ENCODE measurements at regions not wholly inside any gene's neighbourhood (a gene's known extent, or its start where the extent isn't known, plus 50 kb on each side); places are given as distances from the start of the nearest gene placed in this dataset.

DNA sequence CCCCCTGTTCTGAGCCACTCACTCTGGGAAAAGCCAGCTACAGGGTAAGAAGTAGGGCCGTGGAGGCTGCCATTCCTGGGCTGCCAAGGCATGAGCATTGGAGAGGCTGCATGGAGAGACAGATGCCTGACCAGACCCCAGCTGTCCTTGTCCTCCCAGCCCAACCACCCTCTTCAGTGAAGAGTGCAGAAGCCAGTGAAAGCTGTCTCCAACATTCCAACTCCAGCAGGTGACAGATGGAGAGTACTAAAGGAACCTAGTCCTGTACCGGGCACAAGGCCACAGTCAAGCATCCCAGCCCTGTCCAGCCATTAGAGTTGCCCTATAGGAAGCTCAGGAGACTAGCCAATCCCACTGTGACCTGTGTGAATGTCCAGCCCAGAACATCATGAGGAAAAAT lies 165.1 kb downstream of the DIRAS2 start:
- DNase-seq (ENCODE audit: low read depth, low spot score) = no peak
- Histone ChIP-seq H3K36me3 (ENCODE audit: control insufficient read depth in 1 of 2, insufficient read depth in 2 of 2, low read length in 2 of 2) (no peaks in the 10 kb centered on the region), H3K27me3 (ENCODE audit: insufficient read depth, low read length) (peaks cover 4% of the 10 kb centered on the region; the same call in 1 of the 2 replicates), H3K79me2 (ENCODE audit: insufficient read depth, low read length) (no peaks in the 10 kb centered on the region), H3K9ac (ENCODE audit: low read length) (no peak overlapping the region), H3K4me2 (ENCODE audit: low read length) (no peak overlapping the region), H3K4me1 (ENCODE audit: control insufficient read depth in 1 of 2, insufficient read depth in 2 of 2, low read length in 2 of 2) (no peaks in the 10 kb centered on the region), H3K9me3 (ENCODE audit: control insufficient read depth in 1 of 2, insufficient read depth in 1 of 2, low read depth in 1 of 2, low read length in 2 of 2) (no peaks in the 10 kb centered on the region), H2AFZ (ENCODE audit: low read depth, low read length, poor library complexity, severe bottlenecking) (no peak overlapping the region), H3K4me3 (replicated peaks in 1 of 2; ENCODE audit: low read depth in 1 of 2, low read length in 2 of 2) (no peak overlapping the region), H4K20me1 (ENCODE audit: insufficient read depth) (no peaks in the 10 kb centered on the region; the same call in 1 of the 2 replicates), H3K27ac (ENCODE audit: low read depth, low read length) (no peak overlapping the region), H3K9me2 (ENCODE audit: insufficient read depth) (no peaks in the 10 kb centered on the region)
- ChIA-PET POLR2A (no interaction called here), RAD21 (ENCODE audit: low non-redundant PET in 1 of 2, low total read pairs in 2 of 2, uncharacterized antibody in 2 of 2, unreplicated experiment in 2 of 2) (no interaction called here), CTCF (no interaction called here)
- no peak for ATAC-seq
- TF ChIP-seq, protein P1, sequence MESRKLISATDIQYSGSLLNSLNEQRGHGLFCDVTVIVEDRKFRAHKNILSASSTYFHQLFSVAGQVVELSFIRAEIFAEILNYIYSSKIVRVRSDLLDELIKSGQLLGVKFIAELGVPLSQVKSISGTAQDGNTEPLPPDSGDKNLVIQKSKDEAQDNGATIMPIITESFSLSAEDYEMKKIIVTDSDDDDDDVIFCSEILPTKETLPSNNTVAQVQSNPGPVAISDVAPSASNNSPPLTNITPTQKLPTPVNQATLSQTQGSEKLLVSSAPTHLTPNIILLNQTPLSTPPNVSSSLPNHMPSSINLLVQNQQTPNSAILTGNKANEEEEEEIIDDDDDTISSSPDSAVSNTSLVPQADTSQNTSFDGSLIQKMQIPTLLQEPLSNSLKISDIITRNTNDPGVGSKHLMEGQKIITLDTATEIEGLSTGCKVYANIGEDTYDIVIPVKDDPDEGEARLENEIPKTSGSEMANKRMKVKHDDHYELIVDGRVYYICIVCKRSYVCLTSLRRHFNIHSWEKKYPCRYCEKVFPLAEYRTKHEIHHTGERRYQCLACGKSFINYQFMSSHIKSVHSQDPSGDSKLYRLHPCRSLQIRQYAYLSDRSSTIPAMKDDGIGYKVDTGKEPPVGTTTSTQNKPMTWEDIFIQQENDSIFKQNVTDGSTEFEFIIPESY (IDR thresholded peaks at IDR 0.05; ENCODE audit: extremely low read depth, insufficient replicate concordance, low read length) = no peak
- TF ChIP-seq, protein P2, sequence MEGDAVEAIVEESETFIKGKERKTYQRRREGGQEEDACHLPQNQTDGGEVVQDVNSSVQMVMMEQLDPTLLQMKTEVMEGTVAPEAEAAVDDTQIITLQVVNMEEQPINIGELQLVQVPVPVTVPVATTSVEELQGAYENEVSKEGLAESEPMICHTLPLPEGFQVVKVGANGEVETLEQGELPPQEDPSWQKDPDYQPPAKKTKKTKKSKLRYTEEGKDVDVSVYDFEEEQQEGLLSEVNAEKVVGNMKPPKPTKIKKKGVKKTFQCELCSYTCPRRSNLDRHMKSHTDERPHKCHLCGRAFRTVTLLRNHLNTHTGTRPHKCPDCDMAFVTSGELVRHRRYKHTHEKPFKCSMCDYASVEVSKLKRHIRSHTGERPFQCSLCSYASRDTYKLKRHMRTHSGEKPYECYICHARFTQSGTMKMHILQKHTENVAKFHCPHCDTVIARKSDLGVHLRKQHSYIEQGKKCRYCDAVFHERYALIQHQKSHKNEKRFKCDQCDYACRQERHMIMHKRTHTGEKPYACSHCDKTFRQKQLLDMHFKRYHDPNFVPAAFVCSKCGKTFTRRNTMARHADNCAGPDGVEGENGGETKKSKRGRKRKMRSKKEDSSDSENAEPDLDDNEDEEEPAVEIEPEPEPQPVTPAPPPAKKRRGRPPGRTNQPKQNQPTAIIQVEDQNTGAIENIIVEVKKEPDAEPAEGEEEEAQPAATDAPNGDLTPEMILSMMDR (IDR thresholded peaks at IDR 0.05 in 2 of 3, conservative IDR thresholded peaks at IDR 0.05 in 1 of 3; ENCODE audit: borderline replicate concordance in 1 of 3, insufficient read depth in 1 of 3, low read depth in 2 of 3, low read length in 2 of 3) = no peak
- no peak for TF ChIP-seq TCF7L2 (IDR thresholded peaks at IDR 0.05; ENCODE audit: borderline replicate concordance, extremely low read depth, insufficient read depth, insufficient read length)
- no peak for TF ChIP-seq SP1 (IDR thresholded peaks at IDR 0.05; ENCODE audit: low read depth)
- TF ChIP-seq ZFX (IDR thresholded peaks at IDR 0.05) = no peak
- TF ChIP-seq, protein P3, sequence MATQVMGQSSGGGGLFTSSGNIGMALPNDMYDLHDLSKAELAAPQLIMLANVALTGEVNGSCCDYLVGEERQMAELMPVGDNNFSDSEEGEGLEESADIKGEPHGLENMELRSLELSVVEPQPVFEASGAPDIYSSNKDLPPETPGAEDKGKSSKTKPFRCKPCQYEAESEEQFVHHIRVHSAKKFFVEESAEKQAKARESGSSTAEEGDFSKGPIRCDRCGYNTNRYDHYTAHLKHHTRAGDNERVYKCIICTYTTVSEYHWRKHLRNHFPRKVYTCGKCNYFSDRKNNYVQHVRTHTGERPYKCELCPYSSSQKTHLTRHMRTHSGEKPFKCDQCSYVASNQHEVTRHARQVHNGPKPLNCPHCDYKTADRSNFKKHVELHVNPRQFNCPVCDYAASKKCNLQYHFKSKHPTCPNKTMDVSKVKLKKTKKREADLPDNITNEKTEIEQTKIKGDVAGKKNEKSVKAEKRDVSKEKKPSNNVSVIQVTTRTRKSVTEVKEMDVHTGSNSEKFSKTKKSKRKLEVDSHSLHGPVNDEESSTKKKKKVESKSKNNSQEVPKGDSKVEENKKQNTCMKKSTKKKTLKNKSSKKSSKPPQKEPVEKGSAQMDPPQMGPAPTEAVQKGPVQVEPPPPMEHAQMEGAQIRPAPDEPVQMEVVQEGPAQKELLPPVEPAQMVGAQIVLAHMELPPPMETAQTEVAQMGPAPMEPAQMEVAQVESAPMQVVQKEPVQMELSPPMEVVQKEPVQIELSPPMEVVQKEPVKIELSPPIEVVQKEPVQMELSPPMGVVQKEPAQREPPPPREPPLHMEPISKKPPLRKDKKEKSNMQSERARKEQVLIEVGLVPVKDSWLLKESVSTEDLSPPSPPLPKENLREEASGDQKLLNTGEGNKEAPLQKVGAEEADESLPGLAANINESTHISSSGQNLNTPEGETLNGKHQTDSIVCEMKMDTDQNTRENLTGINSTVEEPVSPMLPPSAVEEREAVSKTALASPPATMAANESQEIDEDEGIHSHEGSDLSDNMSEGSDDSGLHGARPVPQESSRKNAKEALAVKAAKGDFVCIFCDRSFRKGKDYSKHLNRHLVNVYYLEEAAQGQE (IDR thresholded peaks at IDR 0.05; ENCODE audit: low read depth) = no peak
- no peak for TF ChIP-seq SIN3A (IDR thresholded peaks at IDR 0.05; ENCODE audit: low read depth)
- no peak for TF ChIP-seq ZNF274 (IDR thresholded peaks at IDR 0.05; ENCODE audit: low read depth, low read length)
- no peak for TF ChIP-seq EZH2phosphoT487 (IDR thresholded peaks at IDR 0.05; ENCODE audit: borderline replicate concordance)
- TF ChIP-seq, protein P4, sequence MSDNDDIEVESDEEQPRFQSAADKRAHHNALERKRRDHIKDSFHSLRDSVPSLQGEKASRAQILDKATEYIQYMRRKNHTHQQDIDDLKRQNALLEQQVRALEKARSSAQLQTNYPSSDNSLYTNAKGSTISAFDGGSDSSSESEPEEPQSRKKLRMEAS (IDR thresholded peaks at IDR 0.05) = no peak
- no peak for TF ChIP-seq JUND (IDR thresholded peaks at IDR 0.05)
- TF ChIP-seq CBX3 (IDR thresholded peaks at IDR 0.05; ENCODE audit: low read depth) = no peak
- TF ChIP-seq RAD21 (IDR thresholded peaks at IDR 0.05; ENCODE audit: low read depth) = no peak
- TF ChIP-seq SRF (IDR thresholded peaks at IDR 0.05; ENCODE audit: low read depth) = no peak
- TF ChIP-seq, protein P5, sequence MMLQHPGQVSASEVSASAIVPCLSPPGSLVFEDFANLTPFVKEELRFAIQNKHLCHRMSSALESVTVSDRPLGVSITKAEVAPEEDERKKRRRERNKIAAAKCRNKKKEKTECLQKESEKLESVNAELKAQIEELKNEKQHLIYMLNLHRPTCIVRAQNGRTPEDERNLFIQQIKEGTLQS (IDR thresholded peaks at IDR 0.05) = no peak
- BruUV-seq (replicated peaks) = no TSS peak
- intact Hi-C loops (cut with micrococcal nuclease) = no loop called here
